Omental fat pad (tissue), 3 donors: ENCODE measurements at regions not wholly inside any gene's neighbourhood (a gene's known extent, or its start where the extent isn't known, plus 50 kb on each side); places are given as distances from the start of the nearest gene placed in this dataset.

Experiments used
- ATAC-seq: fragments of 150-250 bp; one replicate; pipeline ENCODE4 v1.9.1; 2016; ENCODE audit warnings: mild to moderate bottlenecking, moderate library complexity; ENCODE audit not compliant: low FRiP score
- DNase-seq: peaks from one replicate; pipeline ENCODE4 v3.0.0-alpha.2; 2019; ENCODE audit warnings: low spot score
- CTCF ChIP-seq, 3 donors: fragments of 450-650 bp; IDR thresholded peaks; one replicate each; pipeline ENCODE4 v1.5.1; 2016 to 2017; ENCODE audit warnings: antibody characterized with exemption in 3 of 3, mild to moderate bottlenecking in 3 of 3, moderate library complexity in 2 of 3

- no peak for TF ChIP-seq CTCF (IDR thresholded peaks at IDR 0.05)
- peak; percentile 78 for ATAC-seq
- no peak for DNase-seq
Observed at GRCh38 chr17:55635253-55635914, 87.3 kb downstream of the TMEM100 start.

- DNase-seq (no peak), ATAC-seq (peak; percentile 43)
- no peak for TF ChIP-seq CTCF (IDR thresholded peaks at IDR 0.05)
Observed at GRCh38 chr17:55634702-55635101, 88.0 kb downstream of the TMEM100 start.

- TF ChIP-seq CTCF (IDR thresholded peaks at IDR 0.05) = no peak
- DNase-seq (no peak), ATAC-seq (no peak)
Observed at GRCh38 chr17:55632893-55633292, 89.8 kb downstream of the TMEM100 start.

GRCh38 chr17:55632236-55632635, 90.4 kb downstream of the TMEM100 start:
- no peak for DNase-seq
- no peak for TF ChIP-seq CTCF (IDR thresholded peaks at IDR 0.05)
- no peak for ATAC-seq

GRCh38 chr17:55629995-55630394, 92.7 kb downstream of the TMEM100 start:
- TF ChIP-seq CTCF (IDR thresholded peaks at IDR 0.05) = no peak

GRCh38 chr17:55625521-55625920, 97.1 kb downstream of the TMEM100 start:
- TF ChIP-seq CTCF (IDR thresholded peaks at IDR 0.05) = no peak
- no peak for ATAC-seq
- DNase-seq = no peak

More at GRCh38 chr17:55629995-55630394, 92.7 kb downstream of the TMEM100 start:
- no peak for ATAC-seq
- no peak for DNase-seq

- no peak for TF ChIP-seq CTCF (IDR thresholded peaks at IDR 0.05)
- no peak for ATAC-seq
- no peak for DNase-seq
Observed at GRCh38 chr17:55624772-55625433, 97.8 kb downstream of the TMEM100 start.
